Putamen (tissue), 1 donor: ENCODE measurements at regions not wholly inside any gene's neighbourhood (a gene's known extent, or its start where the extent isn't known, plus 50 kb on each side); places are given as distances from the start of the nearest gene placed in this dataset.
"Not testable (repeated sequence)": the region's sequence is repeated elsewhere in the genome, so short reads cannot be mapped to it uniquely, and the experiment has no call there.

ENCODE experiments used
- DNase-seq: peaks from one replicate; pipeline ENCODE4 v3.0.0-alpha.2; 2016; ENCODE audit warnings: low spot score

- not testable (repeated sequence) for DNase-seq
These were observed 1370.0 kb downstream of the CDH12 start for GRCh38 chr5:21482983-21483650.

DNA sequence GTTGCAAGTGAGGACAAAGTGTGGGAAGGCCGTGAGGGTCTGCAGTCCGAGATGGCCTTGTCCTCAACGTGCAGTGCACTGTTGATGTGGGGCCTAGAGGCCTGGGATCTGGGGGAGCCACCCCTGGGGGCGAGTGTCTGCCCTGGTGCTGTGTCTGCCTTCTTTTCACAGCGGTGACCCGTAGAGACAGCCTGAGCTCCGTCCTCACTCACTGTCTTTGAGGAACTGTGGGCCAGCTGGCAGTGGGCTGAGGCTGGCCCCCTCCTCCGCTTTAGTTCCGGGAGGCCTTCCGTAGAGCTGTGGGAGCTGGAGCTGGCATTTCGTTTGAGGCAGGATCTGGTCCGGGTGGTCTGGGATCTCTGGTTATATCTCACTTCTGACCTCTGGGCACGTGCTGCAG lies 1370.6 kb downstream of the CDH12 start:
- not testable (repeated sequence) for DNase-seq

GRCh38 chr5:21481320-21482270 lies 1371.5 kb downstream of the CDH12 start:
- peak; percentile 32 for DNase-seq

DNA sequence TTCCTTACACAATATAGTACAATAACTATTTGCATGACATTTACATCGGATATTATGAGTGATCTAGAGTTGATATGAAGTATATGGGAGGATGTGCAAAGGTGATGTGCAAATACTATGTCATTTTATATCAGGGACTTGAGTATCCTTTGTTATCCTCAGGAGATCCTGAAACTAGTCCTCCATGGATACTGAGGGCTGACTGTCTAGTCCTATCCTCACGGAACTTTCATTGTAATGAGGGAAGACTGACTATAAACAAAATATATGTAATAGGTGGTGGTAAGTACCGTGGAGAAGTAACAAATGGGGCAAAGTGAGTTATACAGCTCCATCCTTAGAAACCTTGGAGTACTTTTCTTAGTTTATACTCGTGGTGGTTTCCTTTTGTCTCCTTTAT lies 1373.1 kb downstream of the CDH12 start:
- DNase-seq: not testable (repeated sequence)

GRCh38 chr5:21473981-21474380 lies 1379.2 kb downstream of the CDH12 start:
- not testable (repeated sequence) for DNase-seq

DNA sequence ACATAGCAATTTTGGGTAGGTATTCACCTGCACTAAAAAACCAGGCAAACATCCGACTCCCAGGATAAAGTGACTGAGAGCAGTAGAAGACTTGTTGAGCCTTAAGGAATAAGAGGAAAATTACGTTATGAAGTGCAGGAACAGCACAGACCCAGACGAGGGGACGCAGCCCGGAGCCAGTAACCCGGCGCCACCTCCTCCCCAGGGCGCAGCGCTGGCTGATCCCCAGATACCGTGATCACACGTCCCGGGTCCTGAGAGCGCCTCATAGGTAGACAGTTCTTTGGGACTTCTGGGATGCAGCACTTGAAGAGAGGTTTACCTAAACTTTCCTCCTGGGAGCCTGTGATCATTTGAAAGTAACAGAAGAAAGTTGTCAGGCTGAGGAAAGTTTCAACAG lies 1379.7 kb downstream of the CDH12 start:
- not testable (repeated sequence) for DNase-seq

GRCh38 chr5:21471691-21472090 lies 1381.5 kb downstream of the CDH12 start:
- not testable (repeated sequence) for DNase-seq

- peak; percentile 57 for DNase-seq
These were observed 1383.5 kb downstream of the CDH12 start for GRCh38 chr5:21469523-21470101.

DNA sequence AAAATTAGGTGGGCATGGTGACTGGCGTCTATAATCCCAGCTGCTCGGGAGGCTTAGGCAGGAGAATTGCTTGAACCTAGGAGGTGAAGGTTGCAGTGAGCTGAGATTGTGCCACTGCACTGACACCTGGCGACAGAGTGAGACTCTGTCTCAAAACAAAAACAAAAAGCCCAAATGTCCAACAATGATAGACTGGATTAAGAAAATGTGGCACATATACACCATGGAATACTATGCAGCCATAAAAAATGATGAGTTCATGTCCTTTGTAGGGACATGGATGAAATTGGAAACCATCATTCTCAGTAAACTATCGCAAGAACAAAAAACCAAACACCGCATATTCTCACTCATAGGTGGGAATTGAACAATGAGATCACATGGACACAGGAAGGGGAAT lies 1385.6 kb downstream of the CDH12 start:
- DNase-seq: not testable (repeated sequence)

- DNase-seq: not testable (repeated sequence)
These were observed 1393.4 kb downstream of the CDH12 start for GRCh38 chr5:21459744-21460073.

DNA sequence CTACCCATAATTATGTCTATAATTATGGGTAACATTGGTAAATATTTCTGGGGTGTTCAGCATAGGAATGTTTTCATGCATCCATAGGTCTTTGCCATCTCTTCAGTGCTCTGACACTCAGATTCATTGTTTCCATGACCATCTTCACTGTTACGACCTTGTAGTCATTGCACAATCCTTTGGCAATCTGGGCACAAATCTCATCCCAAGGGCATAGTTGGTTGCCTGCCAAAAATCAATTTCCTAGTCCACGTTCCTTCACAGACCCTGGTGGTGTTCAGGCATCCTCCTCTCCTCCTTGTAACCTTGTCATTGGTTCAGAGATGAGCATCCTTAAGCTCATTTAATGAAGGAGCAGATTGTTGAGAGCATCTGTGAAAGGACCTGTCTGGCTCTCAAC lies 1400.7 kb downstream of the CDH12 start:
- no peak for DNase-seq

GRCh38 chr5:21432646-21433045 lies 1420.5 kb downstream of the CDH12 start:
- no peak for DNase-seq

DNA sequence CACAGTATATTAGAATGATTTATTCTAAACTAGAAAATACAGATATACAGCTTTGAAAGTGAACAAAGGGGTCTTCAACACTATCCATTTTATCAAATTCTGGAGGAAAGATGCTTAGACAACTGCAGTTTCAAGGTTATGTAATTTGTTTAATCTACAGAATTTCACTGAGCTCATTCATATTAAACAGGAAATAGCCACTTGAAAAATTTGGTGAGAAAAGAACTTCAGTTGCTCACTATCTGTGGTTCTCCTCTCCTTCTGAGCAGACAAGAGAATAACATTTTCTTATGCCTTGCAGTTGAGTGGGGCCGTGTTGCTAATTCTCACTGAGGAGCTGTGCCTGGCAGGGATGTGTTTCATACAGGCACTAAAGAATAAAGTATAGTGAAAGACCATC lies 1428.2 kb downstream of the CDH12 start:
- no peak for DNase-seq

- DNase-seq: no peak
These were observed 1431.4 kb upstream of the CDH18 start for GRCh38 chr5:21419383-21419782.

GRCh38 chr5:21402089-21402488 lies 1414.1 kb upstream of the CDH18 start:
- not testable (repeated sequence) for DNase-seq

- no peak for DNase-seq
These were observed 1410.5 kb upstream of the CDH18 start for GRCh38 chr5:21398511-21398910.

DNA sequence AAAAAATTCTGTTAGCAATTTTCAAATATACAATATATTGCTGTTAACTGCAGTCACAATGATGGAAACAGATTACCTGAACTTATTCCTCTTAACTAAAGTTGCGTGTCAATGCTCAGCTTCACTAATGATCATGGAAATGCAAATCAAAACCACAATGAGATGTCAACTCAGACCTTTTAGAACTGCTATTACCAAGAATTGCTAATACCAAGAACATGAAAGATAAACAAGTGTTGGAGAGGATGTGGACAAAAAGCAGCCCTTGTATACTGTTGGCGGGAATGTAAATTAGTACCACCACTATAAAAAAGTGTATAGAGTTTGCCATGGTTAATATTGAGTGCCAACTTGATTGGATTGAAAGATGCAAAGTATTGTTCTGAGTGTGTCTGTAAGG lies 1409.7 kb upstream of the CDH18 start:
- no peak for DNase-seq

DNA sequence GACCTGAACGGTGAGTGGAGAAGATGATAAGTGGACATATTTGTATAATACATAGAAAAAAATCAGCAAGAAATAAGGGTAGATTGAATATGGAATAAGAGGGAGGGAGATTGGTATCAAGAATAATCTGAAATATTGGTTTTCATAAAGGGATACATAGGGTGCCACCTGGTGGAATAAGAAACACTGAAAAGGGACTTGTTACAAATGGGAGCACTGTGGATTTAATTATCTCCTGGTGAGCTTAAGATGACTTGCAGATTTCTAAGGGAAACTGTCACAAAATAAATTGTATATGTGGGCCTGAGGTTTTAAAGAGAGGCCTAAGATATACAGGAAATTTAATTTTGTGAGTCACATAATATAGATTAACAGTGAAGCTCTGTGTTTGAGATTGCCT lies 1403.5 kb upstream of the CDH18 start:
- no peak for DNase-seq

GRCh38 chr5:21360754-21361153 lies 1372.8 kb upstream of the CDH18 start:
- not testable (repeated sequence) for DNase-seq

GRCh38 chr5:21341948-21342261 lies 1353.9 kb upstream of the CDH18 start:
- not testable (repeated sequence) for DNase-seq

DNA sequence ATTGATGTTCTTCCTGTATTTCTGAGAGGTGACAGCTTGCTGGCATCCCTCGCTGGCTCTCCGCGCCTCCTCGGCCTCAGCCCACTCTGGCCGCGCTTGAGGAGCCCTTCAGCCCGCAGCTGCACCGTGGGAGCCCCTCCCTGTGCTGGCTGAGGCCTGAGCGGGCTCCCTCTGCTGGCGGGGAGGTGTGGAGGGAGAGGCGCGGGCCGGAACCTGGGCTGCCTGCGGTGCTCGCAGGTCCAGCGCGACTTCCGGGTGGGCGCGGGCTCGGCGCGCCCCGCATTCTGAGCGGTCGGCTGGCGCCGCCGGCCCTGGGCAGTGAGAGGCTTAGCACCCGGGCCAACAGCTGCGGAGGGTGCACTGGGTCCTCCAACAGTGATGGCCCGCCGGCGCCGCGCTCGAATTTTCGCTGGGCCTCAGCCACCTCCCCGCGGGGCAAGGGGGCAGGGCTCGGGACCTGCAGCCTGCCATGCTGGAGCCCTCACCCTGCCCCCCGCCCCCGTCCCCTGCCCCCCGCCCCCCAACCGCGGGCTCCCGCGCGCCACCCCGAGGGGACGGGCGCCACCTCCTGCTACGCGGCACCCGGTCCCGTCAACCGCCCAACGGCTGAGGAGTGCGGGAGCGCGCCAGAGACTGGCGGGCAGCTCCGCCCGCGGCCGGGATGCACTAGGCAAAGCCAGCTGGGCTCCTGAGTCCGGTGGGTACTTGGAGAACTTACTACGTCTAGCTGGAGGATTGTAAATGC lies 1353.4 kb upstream of the CDH18 start:
- not testable (repeated sequence) for DNase-seq

DNA sequence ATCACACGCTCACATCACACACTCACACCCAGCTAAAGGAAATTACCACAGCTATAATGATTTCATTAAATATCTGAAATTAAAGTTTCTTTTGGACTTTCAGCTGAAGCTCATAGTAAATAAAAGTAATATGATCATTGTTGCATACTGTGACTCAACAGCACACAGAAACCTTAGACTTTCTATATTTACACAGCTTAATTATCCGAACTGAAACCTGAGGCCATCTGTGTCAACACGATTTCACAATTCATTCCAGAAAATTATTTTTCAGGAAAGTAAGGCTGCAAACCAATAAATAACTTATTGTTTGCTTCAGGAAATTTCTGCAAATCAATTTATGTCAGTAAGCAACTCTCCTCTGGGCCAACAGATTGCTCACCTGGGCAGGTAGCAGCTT lies 1352.2 kb upstream of the CDH18 start:
- DNase-seq: not testable (repeated sequence)
